ENCODE measurements at regions not wholly inside any gene's neighbourhood (a gene's known extent, or its start where the extent isn't known, plus 50 kb on each side); places are given as distances from the start of the nearest gene placed in this dataset.
"Not testable (repeated sequence)": the region's sequence is repeated elsewhere in the genome, so short reads cannot be mapped to it uniquely, and the experiment has no call there.

GRCh38 chr10:3385487-3385886 is 212.9 kb upstream of the PITRM1 start:
- no peak for DNase-seq (ENCODE audit: low read depth in 3 of 3)

GRCh38 chr10:3382092-3382491 is 209.5 kb upstream of the PITRM1 start:
- no peak for DNase-seq (ENCODE audit: low read depth in 3 of 3)

GRCh38 chr10:3380406-3381050 is 207.9 kb upstream of the PITRM1 start:
- no peak for DNase-seq (ENCODE audit: low read depth in 3 of 3)

- no peak for DNase-seq (ENCODE audit: low read depth in 3 of 3)
These were observed 204.0 kb upstream of the PITRM1 start for GRCh38 chr10:3376631-3377030.

- DNase-seq (ENCODE audit: low read depth in 3 of 3) = no peak
These were observed 202.9 kb upstream of the PITRM1 start for GRCh38 chr10:3375505-3375904.

- DNase-seq (ENCODE audit: low read depth in 3 of 3) = no peak
These were observed 202.3 kb upstream of the PITRM1 start for GRCh38 chr10:3374914-3375313.

GRCh38 chr10:3373374-3374027 is 200.9 kb upstream of the PITRM1 start:
- not testable (repeated sequence) for DNase-seq (ENCODE audit: low read depth in 3 of 3)

GRCh38 chr10:3372281-3372680 is 199.7 kb upstream of the PITRM1 start:
- DNase-seq (ENCODE audit: low read depth in 3 of 3) = no peak

GRCh38 chr10:3371624-3372023 is 199.0 kb upstream of the PITRM1 start:
- not testable (repeated sequence) for DNase-seq (ENCODE audit: low read depth in 3 of 3)

GRCh38 chr10:3366735-3367405 is 194.3 kb upstream of the PITRM1 start:
- DNase-seq (ENCODE audit: low read depth in 3 of 3) = no peak

GRCh38 chr10:3366043-3366442 is 193.5 kb upstream of the PITRM1 start:
- DNase-seq (ENCODE audit: low read depth in 3 of 3) = no peak

GRCh38 chr10:3365630-3366029 is 193.0 kb upstream of the PITRM1 start:
- no peak for DNase-seq (ENCODE audit: low read depth in 3 of 3)

GRCh38 chr10:3364768-3365480 is 192.3 kb upstream of the PITRM1 start:
- DNase-seq (ENCODE audit: low read depth in 3 of 3) = no peak

GRCh38 chr10:3363311-3364045 is 190.9 kb upstream of the PITRM1 start:
- no peak for DNase-seq (ENCODE audit: low read depth in 3 of 3)

GRCh38 chr10:3362394-3362793 is 189.8 kb upstream of the PITRM1 start:
- no peak for DNase-seq (ENCODE audit: low read depth in 3 of 3)

GRCh38 chr10:3361640-3362039 is 189.1 kb upstream of the PITRM1 start:
- no peak for DNase-seq (ENCODE audit: low read depth in 3 of 3)

GRCh38 chr10:3357737-3358136 is 185.2 kb upstream of the PITRM1 start:
- no peak for DNase-seq (ENCODE audit: low read depth in 3 of 3)

- no peak for DNase-seq (ENCODE audit: low read depth in 3 of 3)
These were observed 183.0 kb upstream of the PITRM1 start for GRCh38 chr10:3355536-3355935.

GRCh38 chr10:3354174-3354900 is 181.8 kb upstream of the PITRM1 start:
- no peak for DNase-seq (ENCODE audit: low read depth in 3 of 3)

GRCh38 chr10:3353235-3353634 is 180.7 kb upstream of the PITRM1 start:
- no peak for DNase-seq (ENCODE audit: low read depth in 3 of 3)

- DNase-seq (ENCODE audit: low read depth in 3 of 3) = no peak
These were observed 178.2 kb upstream of the PITRM1 start for GRCh38 chr10:3350617-3351258.
